Activated CD4-positive, alpha-beta T cell treated with anti-CD3 and anti-CD28 coated beads, Interleukin-2, amount 10 ng/mL, durations not matched to agents 7 days and 5 days (primary cell): ENCODE measurements at regions not wholly inside any gene's neighbourhood (a gene's known extent, or its start where the extent isn't known, plus 50 kb on each side); places are given as distances from the start of the nearest gene placed in this dataset.

Experiments
- CTCF ChIA-PET: fragments of 350-600 bp; sonication (Branson Sonifier 250); formaldehyde crosslinking; loops from one replicate; lab custom pipeline; 2021; ENCODE audit warnings: antibody characterized with exemption; lab: Charles Lee
- POLR2A ChIA-PET: fragments of 350-600 bp; sonication (Branson Sonifier 250); formaldehyde crosslinking; loops from one replicate; lab custom pipeline; 2021; ENCODE audit warnings: antibody characterized with exemption; lab: Charles Lee
- DNase-seq: peaks from one replicate; pipeline ENCODE4 v3.0.0-alpha.2; 2020
- H3K27ac Mint-ChIP-seq: one replicate; pipeline ENCODE4 v1.8.0; 2021; ENCODE audit warnings: mild to moderate bottlenecking, moderate library complexity, mixed read lengths
- H3K27me3 Mint-ChIP-seq: one replicate; pipeline ENCODE4 v1.8.0; 2021; ENCODE audit warnings: mixed read lengths
- H3K36me3 Mint-ChIP-seq: one replicate; pipeline ENCODE4 v1.8.0; 2021; ENCODE audit warnings: low read depth, mixed read lengths
- H3K4me1 Mint-ChIP-seq: one replicate; pipeline ENCODE4 v1.8.0; 2021; ENCODE audit warnings: mixed read lengths
- H3K4me3 Mint-ChIP-seq: one replicate; pipeline ENCODE4 v1.8.0; 2021; ENCODE audit warnings: mild to moderate bottlenecking, moderate library complexity, mixed read lengths
- H3K9me3 Mint-ChIP-seq: one replicate; pipeline ENCODE4 v1.8.0; 2021; ENCODE audit warnings: mixed read lengths

DNA sequence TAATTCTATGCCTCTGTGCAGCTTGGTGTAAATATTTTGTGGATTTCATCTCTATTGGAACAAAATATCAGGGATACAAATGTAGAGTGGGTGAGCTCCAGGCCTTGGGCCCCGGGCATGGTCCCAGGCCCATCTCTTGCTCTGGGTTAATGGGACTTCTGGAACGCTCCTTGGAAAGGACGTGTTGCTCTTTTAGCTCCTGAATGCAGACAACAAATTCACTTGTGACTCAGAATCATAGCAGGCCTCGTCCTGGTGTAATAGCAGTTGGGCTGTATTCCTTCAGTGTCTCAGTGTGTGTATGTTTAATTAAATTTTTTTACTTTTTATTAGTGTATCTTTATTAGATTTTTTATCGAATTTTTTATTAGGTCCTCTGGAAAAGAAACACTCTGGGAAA lies 266.7 kb upstream of the C2CD4B start:
- DNase-seq = no peak
- Mint-ChIP-seq H3K27me3 (no peaks in the 10 kb centered on the region), H3K27ac (no peak overlapping the region), H3K9me3 (no peaks in the 10 kb centered on the region), H3K36me3 (no peaks in the 10 kb centered on the region), H3K4me3 (no peak overlapping the region), H3K4me1 (no peaks in the 10 kb centered on the region)
- CTCF ChIA-PET = no interaction called here
- POLR2A ChIA-PET = no interaction called here

DNA sequence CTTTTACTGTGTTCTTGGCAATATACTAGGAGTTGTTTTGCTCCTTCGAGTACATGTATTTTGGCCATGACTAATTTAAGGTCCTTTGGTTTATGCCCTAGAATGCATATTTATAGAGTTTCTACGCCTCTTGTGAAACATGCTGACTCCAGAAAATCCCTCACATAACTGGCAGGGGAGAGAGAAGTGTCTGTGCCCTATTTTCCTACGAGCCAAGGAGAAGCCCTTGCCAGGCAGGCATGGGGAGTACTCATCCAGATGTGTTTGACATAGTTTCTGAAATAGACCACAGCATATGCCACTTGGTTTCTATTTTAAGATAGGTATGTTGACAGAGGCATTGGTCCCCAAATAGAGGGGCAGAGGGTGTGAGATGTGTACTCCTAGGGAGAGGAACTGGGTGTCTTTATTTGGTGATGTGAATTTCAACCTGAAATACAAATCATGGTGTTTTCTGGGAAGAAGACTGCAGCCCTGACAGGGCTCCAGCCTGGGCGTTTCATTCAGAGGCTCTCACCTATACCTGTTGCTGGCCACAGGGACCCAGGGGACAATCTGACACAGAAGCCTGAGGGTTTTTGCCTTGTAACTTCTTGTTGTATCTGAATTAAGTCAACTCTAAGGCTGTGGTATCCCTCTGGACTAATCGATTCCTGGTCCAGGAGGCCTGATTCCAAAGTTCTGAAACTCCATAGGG lies 267.8 kb upstream of the C2CD4B start:
- ChIA-PET CTCF (no interaction called here), POLR2A (no interaction called here)

DNA sequence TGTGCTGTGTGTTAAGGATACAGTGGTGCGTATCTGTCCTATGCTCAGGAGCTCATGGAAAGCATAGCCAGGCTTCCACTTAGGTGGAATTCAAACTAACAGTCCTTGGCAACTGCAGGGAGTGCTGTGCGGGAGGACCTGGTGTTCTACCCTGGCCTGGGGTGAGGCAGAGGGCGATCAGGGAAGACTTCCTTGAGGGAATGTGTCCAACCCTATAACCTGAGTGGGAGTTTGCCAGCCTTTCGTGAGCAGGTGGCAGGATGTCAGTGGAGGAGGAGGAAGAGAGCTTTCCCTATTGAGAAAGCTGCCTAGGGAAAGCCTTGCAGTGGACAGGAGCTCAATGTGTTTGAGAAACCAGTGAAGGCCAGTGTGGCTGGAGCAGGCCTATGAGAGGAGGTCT lies 271.1 kb upstream of the C2CD4B start:
- ChIA-PET POLR2A (no interaction called here), CTCF (no interaction called here)
- no peaks in the 10 kb centered on the region for H3K27me3 Mint-ChIP-seq
- H3K27ac Mint-ChIP-seq = no peak overlapping the region
- H3K4me1 Mint-ChIP-seq = no peaks in the 10 kb centered on the region
- no peak for DNase-seq
- H3K4me3 Mint-ChIP-seq = no peak overlapping the region
- H3K9me3 Mint-ChIP-seq = no peaks in the 10 kb centered on the region
- no peaks in the 10 kb centered on the region for H3K36me3 Mint-ChIP-seq

More for the DNA sequence above, 267.8 kb upstream of the C2CD4B start:
- H3K4me3 Mint-ChIP-seq = no peak overlapping the region
- no peaks in the 10 kb centered on the region for H3K36me3 Mint-ChIP-seq
- no peaks in the 10 kb centered on the region for H3K27me3 Mint-ChIP-seq
- no peak overlapping the region for H3K27ac Mint-ChIP-seq
- DNase-seq = no peak
- no peaks in the 10 kb centered on the region for H3K9me3 Mint-ChIP-seq
- no peaks in the 10 kb centered on the region for H3K4me1 Mint-ChIP-seq

DNA sequence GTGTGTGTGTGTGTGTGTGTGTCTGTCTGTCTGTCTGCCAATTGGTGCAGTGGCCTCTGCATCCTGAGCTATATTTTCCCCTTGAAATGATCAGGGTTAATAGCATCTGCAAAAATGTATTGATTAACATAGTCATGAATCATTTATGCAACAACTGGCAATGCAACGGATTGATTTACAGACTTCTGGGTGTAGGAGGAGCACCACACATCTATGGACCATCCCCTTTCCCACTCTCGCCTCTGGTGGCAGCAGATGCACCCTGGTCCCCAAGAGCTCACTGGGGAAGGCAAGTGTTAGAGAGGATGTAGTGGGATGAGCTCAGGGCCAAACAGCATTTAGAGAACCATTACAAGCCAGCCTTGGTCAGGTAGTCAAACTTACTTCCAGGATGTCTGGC lies 272.7 kb upstream of the C2CD4B start:
- no peak overlapping the region for H3K27ac Mint-ChIP-seq
- H3K4me1 Mint-ChIP-seq = no peaks in the 10 kb centered on the region
- H3K36me3 Mint-ChIP-seq = no peaks in the 10 kb centered on the region
- no peak for DNase-seq
- CTCF ChIA-PET = no interaction called here
- no peaks in the 10 kb centered on the region for H3K27me3 Mint-ChIP-seq
- no peaks in the 10 kb centered on the region for H3K9me3 Mint-ChIP-seq
- no peak overlapping the region for H3K4me3 Mint-ChIP-seq
- POLR2A ChIA-PET = no interaction called here

DNA sequence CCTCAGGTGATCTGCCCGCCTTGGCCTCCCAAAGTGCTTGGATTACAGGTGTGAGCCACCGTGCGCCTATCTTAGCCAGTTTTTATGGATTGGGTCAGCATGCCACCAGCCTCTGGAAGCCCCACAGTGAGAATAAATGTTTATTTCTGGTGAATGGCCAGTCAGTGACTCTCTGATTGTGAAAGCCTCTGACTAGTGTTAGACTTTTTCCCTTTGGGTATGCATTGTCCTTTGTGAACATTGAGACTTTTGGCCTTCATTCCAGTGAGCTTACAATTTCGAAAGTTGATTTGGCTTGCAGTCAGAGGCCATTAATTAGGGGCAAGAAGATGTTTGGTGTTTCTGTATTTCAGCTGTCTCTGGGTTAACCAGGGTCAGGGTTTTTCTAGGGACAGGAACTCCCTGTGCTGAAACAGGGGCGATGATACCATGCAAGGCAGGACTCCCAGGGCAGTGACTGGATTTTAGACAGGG lies 274.5 kb upstream of the C2CD4B start:
- CTCF ChIA-PET = no interaction called here

DNA sequence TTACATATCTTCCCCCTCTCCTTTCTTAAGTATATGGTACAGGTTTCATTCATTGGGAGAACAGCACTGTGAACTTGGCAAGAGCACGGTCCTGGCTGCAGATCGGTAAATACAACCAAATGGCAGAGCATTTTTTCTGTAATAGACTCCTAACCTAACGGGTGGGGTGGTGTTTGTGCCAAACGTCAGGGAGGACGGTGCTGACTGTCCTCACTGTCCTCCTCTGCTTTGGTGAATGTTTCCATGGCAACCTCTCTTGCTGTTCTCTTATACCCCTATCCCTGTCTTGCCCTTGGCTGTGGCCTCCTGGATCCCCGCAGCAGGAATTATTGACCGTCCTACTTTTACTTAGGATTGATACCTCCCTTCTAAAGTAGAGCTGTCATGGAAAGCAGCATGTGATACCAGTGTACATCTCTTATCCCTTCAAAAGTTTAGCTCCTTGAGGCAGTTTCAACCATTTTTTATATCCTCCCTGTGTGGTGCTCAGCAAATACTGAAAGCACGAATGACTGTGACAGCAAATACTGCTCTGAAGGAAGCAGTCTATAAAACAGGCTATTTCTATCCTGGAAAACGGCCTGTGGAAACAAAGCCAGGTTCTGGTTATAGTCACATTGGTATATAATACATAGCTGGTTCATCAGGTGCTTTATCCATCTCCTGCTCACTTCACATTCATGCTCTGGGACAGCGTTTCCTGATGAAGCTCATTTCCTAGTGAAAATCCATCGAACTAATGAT lies 275.4 kb upstream of the C2CD4B start:
- Mint-ChIP-seq H3K27ac (no peak overlapping the region), H3K9me3 (no peaks in the 10 kb centered on the region), H3K27me3 (no peaks in the 10 kb centered on the region), H3K4me1 (no peaks in the 10 kb centered on the region), H3K36me3 (no peaks in the 10 kb centered on the region), H3K4me3 (no peak overlapping the region)
- ChIA-PET POLR2A (no interaction called here), CTCF (no interaction called here)
- DNase-seq = no peak

More for the DNA sequence above, 274.5 kb upstream of the C2CD4B start:
- POLR2A ChIA-PET = no interaction called here
- H3K4me3 Mint-ChIP-seq = no peak overlapping the region
- H3K27ac Mint-ChIP-seq = no peak overlapping the region
- no peaks in the 10 kb centered on the region for H3K4me1 Mint-ChIP-seq
- DNase-seq = no peak
- H3K27me3 Mint-ChIP-seq = no peaks in the 10 kb centered on the region
- no peaks in the 10 kb centered on the region for H3K9me3 Mint-ChIP-seq
- no peaks in the 10 kb centered on the region for H3K36me3 Mint-ChIP-seq

DNA sequence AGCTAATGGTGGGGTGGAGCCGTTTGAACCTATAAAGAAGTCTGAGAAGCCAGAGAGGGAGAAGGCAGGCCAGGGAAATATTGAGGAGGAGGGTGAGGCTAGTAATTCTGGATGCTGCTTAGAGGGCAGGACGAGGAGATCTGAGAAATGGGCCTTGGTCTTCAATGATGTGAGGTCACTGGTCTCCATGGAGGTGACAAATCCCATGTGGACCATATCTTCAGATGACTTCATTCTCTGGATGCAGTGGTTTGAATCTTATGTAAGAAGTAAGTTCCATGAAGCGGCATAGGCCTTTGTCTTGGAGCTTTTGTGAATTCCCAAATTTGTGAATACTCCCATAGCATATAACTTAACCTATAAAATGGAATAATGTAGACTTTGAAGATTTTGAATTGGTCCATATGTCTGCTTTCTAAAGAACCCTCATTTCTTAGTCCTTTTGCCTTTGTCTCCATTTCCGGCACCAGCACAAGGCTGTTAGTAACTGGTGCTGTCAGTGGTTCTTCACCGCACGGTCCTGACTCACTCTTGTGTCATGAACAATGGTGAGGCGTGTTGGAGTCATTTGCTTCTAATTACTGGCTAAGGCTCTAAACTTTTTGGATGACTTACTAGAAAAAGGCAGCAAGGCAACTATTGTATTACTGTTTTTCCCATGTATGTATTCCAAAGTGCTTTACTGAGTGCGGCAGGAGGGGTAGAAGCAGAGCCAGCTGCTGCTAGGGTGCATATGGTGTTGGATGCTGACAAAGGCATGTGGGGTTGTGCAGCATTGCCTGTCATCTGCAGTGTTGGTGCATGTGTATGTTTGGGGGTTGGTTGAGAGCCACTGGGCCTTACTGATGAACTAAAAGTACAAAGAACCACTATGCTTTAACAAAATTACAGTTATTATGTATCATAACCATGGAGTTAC lies 279.3 kb upstream of the C2CD4B start:
- H3K9me3 Mint-ChIP-seq = no peaks in the 10 kb centered on the region
- ChIA-PET CTCF (no interaction called here), POLR2A (no interaction called here)
- no peaks in the 10 kb centered on the region for H3K4me1 Mint-ChIP-seq
- H3K27me3 Mint-ChIP-seq = no peaks in the 10 kb centered on the region
- H3K4me3 Mint-ChIP-seq = no peak overlapping the region
- no peak for DNase-seq
- no peaks in the 10 kb centered on the region for H3K36me3 Mint-ChIP-seq
- no peak overlapping the region for H3K27ac Mint-ChIP-seq

DNA sequence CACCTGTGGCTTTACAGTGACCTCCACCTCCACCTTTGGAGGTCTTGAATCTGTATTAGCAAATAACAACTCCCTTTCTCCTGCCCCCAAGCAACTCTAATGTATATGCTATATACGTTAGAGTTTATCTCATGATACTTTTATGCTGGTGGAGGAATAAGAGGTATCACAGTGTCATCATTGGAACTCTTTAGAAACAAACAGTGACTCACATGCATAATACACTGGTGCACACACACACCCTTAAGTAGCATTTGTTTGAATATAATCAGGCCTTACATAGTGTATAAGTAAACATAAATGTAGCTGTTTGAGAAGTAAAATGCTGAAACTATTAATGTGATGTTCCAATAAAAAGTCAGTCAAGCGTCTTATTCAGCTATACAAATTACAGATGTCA lies 280.2 kb upstream of the C2CD4B start:
- no peak overlapping the region for H3K4me3 Mint-ChIP-seq
- H3K27me3 Mint-ChIP-seq = no peaks in the 10 kb centered on the region
- H3K9me3 Mint-ChIP-seq = no peaks in the 10 kb centered on the region
- CTCF ChIA-PET = no interaction called here
- no peaks in the 10 kb centered on the region for H3K4me1 Mint-ChIP-seq
- H3K36me3 Mint-ChIP-seq = no peaks in the 10 kb centered on the region
- POLR2A ChIA-PET = no interaction called here
- no peak for DNase-seq
- H3K27ac Mint-ChIP-seq = no peak overlapping the region

DNA sequence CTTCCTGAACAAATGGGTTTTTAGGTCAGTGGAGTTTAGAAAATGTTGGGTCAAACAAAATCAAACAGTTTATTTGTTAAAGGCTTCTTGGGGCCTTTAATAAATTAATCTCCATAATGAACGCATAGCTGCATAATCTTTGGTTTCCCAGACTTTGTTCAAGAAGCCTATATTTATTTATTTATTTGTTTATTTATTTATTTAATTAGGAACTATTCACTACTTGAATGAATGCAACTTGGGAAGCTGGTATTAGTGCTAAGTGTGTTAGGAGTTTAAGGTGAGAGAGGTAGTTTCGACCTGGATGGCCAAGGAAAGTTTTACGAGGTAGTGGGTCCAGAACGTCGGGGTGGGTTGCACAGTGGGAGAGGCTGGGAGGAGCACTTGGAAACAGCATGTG lies 281.9 kb upstream of the C2CD4B start:
- Mint-ChIP-seq H3K4me1 (no peaks in the 10 kb centered on the region), H3K9me3 (no peaks in the 10 kb centered on the region), H3K4me3 (no peak overlapping the region), H3K36me3 (no peaks in the 10 kb centered on the region), H3K27me3 (no peaks in the 10 kb centered on the region), H3K27ac (no peak overlapping the region)
- ChIA-PET CTCF (no interaction called here), POLR2A (no interaction called here)
- DNase-seq = no peak

DNA sequence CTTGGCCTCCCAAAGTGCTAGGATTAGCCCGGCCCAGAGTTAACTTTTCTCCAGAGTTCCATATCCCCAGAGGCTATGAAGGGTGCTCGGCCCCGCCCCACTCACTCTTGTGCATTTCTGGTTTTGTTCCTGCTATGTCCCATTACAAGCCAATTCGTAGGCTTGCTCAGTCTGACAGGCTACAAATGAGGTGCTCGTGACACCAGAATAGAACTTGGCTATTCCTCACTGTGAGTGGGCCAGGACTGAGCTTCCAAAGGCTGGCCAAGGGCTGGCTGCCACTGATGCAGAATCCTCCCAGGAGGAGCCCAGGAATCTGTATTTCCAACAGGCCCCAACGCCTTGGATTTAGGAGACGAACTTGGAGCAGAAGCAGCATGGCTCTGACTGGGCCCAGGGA lies 282.7 kb upstream of the C2CD4B start:
- H3K27ac Mint-ChIP-seq = no peak overlapping the region
- ChIA-PET POLR2A (no interaction called here), CTCF (no interaction called here)
- DNase-seq = no peak
- no peaks in the 10 kb centered on the region for H3K4me1 Mint-ChIP-seq
- H3K36me3 Mint-ChIP-seq = no peaks in the 10 kb centered on the region
- H3K4me3 Mint-ChIP-seq = no peak overlapping the region
- H3K27me3 Mint-ChIP-seq = no peaks in the 10 kb centered on the region
- H3K9me3 Mint-ChIP-seq = no peaks in the 10 kb centered on the region

DNA sequence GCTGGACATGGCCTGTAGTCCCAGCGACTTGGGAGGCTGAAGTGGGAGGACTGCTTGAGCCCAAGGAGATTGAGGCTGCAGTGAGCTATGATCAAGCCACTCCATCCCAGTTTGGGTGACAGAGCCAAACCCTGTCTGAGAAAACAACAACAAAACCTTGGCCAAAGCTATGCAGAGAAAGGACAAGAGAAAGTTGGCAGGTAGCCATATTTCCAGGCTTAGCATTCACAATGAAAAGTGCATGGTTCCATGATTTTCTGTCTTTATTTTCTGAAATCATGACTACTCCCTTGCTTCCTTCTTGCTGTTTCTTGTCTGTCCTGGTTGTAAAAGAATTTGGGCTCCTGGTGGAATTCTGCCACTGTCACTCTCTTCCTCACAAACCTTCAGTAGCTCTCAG lies 284.6 kb upstream of the C2CD4B start:
- H3K4me3 Mint-ChIP-seq = no peak overlapping the region
- H3K36me3 Mint-ChIP-seq = no peaks in the 10 kb centered on the region
- no peaks in the 10 kb centered on the region for H3K9me3 Mint-ChIP-seq
- no peaks in the 10 kb centered on the region for H3K4me1 Mint-ChIP-seq
- POLR2A ChIA-PET = no interaction called here
- H3K27ac Mint-ChIP-seq = no peak overlapping the region
- no peak for DNase-seq
- CTCF ChIA-PET = no interaction called here
- H3K27me3 Mint-ChIP-seq = no peaks in the 10 kb centered on the region

DNA sequence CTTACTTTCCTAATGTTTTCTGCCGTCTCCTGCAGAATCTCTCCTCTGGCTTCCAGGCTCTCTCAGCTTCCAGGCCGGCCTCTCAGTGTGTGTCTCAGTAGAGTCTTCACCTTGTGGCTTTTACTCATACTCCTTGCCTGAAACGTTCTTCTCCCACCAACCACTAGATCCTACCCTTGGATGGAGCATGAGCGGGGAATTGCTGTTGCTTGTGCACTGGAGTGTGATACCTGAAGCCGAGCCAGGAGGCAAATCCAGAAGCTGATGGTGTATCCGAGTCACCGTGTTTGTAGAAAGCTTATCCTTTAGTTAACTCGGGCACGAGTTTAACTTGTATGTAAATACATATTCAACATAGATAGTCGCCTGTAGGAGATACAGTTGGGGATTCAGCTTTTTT lies 285.0 kb upstream of the C2CD4B start:
- CTCF ChIA-PET = interaction anchor here (0.6 kb wide), 2 partner anchors 10 to 179 kb away, joined by 3 read pairs; no protein-coding TSS in a partner anchor
- Mint-ChIP-seq H3K9me3 (no peaks in the 10 kb centered on the region), H3K4me3 (no peak overlapping the region), H3K4me1 (no peaks in the 10 kb centered on the region), H3K27ac (no peak overlapping the region), H3K36me3 (no peaks in the 10 kb centered on the region), H3K27me3 (no peaks in the 10 kb centered on the region)
- POLR2A ChIA-PET = no interaction called here
- no peak for DNase-seq

DNA sequence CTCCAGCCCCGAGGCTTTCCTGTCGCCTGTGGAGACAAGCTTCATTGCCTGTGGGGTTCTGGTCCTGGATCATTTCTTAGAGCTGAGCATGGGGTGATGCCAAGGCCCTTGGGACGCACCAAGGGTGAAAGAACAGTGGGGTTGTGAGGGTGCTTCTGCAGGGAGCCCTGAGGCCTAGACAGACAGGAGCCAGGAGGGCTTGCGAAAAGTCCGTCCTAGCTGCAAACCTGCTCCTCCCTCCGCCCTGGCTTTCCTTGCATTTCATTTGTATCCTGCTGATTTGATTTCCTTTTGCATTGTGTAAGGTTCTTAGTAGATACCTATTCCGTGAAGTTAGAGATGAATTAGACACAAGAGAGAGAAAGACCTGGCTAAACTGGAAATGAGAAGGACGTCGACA lies 286.9 kb upstream of the C2CD4B start:
- no peak for DNase-seq
- Mint-ChIP-seq H3K4me1 (no peaks in the 10 kb centered on the region), H3K4me3 (no peak overlapping the region), H3K27me3 (no peaks in the 10 kb centered on the region), H3K36me3 (no peaks in the 10 kb centered on the region), H3K27ac (no peak overlapping the region), H3K9me3 (no peaks in the 10 kb centered on the region)
- CTCF ChIA-PET = no interaction called here
- POLR2A ChIA-PET = no interaction called here
